ENCODE measurements at regions not wholly inside any gene's neighbourhood (a gene's known extent, or its start where the extent isn't known, plus 50 kb on each side); places are given as distances from the start of the nearest gene placed in this dataset.
"Not testable (repeated sequence)": the region's sequence is repeated elsewhere in the genome, so short reads cannot be mapped to it uniquely, and the experiment has no call there.

- in situ Hi-C loops (cut with HindIII; ENCODE audit: low pct_unique_long_range_greater_than_20kb, low sequenced_read_pairs): no loop called here
- TF ChIP-seq JUND (IDR thresholded peaks at IDR 0.05; ENCODE audit: low read depth): no peak
Observed at GRCh38 chr15:39506146-39506545, 74.7 kb upstream of the THBS1 start.

GRCh38 chr15:39508536-39508935 is 72.3 kb upstream of the THBS1 start:
- DNase-seq (ENCODE audit: low read depth in 1 of 2, low spot score in 1 of 2): no peak
- TF ChIP-seq JUND (IDR thresholded peaks at IDR 0.05; ENCODE audit: low read depth): no peak
- in situ Hi-C loops (cut with HindIII; ENCODE audit: low pct_unique_long_range_greater_than_20kb, low sequenced_read_pairs): no loop called here

More at GRCh38 chr15:39506146-39506545, 74.7 kb upstream of the THBS1 start:
- no peak for DNase-seq (ENCODE audit: low read depth in 1 of 2, low spot score in 1 of 2)

DNA sequence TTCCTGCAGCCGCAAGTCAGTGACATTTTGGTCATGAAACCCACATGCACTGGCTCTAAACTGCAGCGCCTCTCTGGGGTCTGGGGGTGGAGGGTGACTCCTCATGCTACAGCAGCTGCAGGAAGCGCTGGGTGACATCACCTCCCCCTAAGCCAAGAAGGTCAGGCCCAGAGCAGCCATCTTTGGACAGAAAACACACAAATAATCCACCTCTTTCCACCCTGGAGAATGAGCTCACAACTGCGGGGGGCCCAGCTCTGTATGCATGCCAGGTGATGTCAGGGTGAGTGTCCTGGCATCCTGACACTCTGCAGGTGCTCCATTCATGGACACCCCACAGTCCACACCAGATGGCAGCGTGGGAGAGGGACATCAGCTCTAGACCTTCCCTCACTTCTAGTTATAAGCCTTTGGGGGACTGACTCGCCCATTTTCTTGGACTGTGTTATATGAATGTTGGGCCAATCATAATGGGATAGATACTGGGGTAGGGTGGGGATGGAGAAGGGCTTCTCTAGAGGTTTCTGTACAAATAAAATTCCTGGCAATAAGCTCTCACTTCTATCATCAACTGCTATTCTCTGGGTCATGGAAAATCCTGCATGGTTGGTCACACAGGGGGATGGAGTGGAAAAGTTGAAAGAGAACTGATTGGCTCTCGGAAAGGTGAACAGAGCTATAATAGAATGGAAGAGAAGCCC is 70.7 kb upstream of the THBS1 start:
- no peak for DNase-seq (ENCODE audit: low read depth in 1 of 2, low spot score in 1 of 2)
- no peak for TF ChIP-seq JUND (IDR thresholded peaks at IDR 0.05; ENCODE audit: low read depth)
- in situ Hi-C loops (cut with HindIII; ENCODE audit: low pct_unique_long_range_greater_than_20kb, low sequenced_read_pairs): no loop called here

- in situ Hi-C loops (cut with HindIII; ENCODE audit: low pct_unique_long_range_greater_than_20kb, low sequenced_read_pairs): no loop called here
- TF ChIP-seq JUND (IDR thresholded peaks at IDR 0.05; ENCODE audit: low read depth): no peak
- no peak for DNase-seq (ENCODE audit: low read depth in 1 of 2, low spot score in 1 of 2)
Observed at GRCh38 chr15:39511000-39511915, 69.6 kb upstream of the THBS1 start.

DNA sequence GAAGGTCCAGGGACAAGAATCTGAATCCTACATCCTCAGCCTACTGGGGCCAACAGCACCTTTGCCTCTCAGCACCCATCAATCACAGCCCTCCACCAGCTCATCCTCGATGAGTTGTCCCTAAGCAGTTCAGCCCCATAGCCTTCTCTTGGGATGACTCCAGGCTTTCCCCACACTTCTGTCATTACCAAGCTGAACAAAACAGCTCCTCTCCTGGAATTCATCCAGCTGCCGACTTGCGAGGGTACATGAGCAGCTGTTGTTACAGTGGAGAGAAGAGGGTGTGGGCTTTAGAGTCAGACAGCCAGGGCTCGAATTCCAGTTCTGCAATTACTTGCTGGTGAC is 69.0 kb upstream of the THBS1 start:
- in situ Hi-C loops (cut with HindIII; ENCODE audit: low pct_unique_long_range_greater_than_20kb, low sequenced_read_pairs): no loop called here
- TF ChIP-seq JUND (IDR thresholded peaks at IDR 0.05; ENCODE audit: low read depth): no peak
- DNase-seq (ENCODE audit: low read depth in 1 of 2, low spot score in 1 of 2): no peak

GRCh38 chr15:39512643-39513042 is 68.2 kb upstream of the THBS1 start:
- in situ Hi-C loops (cut with HindIII; ENCODE audit: low pct_unique_long_range_greater_than_20kb, low sequenced_read_pairs): no loop called here
- no peak for TF ChIP-seq JUND (IDR thresholded peaks at IDR 0.05; ENCODE audit: low read depth)
- no peak for DNase-seq (ENCODE audit: low read depth in 1 of 2, low spot score in 1 of 2)

DNA sequence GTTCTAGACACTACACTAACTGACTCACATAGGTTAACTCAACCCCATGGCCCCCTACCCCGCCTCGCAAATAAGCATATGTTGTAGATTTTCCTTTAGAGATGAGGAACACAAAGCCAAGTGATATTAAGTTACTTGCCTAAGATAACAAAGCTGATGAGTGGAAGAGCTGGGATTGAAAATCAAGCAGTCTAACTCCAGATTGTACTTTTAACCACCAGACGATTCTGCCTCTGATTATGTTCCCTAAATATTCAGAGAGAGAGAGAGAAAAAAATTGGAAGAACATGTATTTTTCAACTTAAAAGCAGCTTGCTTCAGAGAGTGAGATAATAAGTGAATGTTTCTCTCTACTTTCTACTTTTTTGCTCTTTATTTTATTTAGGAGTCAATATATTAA is 66.9 kb upstream of the THBS1 start:
- in situ Hi-C loops (cut with HindIII; ENCODE audit: low pct_unique_long_range_greater_than_20kb, low sequenced_read_pairs): no loop called here
- no peak for TF ChIP-seq JUND (IDR thresholded peaks at IDR 0.05; ENCODE audit: low read depth)
- DNase-seq (ENCODE audit: low read depth in 1 of 2, low spot score in 1 of 2): no peak

DNA sequence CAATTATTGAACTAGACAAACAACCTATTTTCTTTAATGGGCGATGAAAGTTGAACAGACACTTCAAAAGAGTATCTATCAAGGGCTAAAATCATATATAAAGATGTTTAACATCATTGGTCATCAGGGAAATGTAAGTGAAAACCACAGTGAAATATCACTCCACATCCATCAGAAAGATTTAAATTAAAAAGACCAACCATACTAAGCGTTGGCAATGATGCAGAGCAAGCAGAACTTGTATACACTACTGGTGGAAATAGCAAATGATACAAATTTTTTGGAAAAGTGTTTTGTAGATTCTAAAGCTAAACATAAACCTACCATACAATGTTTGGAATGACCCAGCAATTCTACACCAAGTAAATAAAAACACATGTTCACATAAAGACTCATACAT is 65.9 kb upstream of the THBS1 start:
- TF ChIP-seq JUND (IDR thresholded peaks at IDR 0.05; ENCODE audit: low read depth): no peak
- no peak for DNase-seq (ENCODE audit: low read depth in 1 of 2, low spot score in 1 of 2)
- in situ Hi-C loops (cut with HindIII; ENCODE audit: low pct_unique_long_range_greater_than_20kb, low sequenced_read_pairs): no loop called here

- no peak for TF ChIP-seq JUND (IDR thresholded peaks at IDR 0.05; ENCODE audit: low read depth)
- no peak for DNase-seq (ENCODE audit: low read depth in 1 of 2, low spot score in 1 of 2)
- in situ Hi-C loops (cut with HindIII; ENCODE audit: low pct_unique_long_range_greater_than_20kb, low sequenced_read_pairs): no loop called here
Observed at GRCh38 chr15:39515765-39516164, 65.1 kb upstream of the THBS1 start.

DNA sequence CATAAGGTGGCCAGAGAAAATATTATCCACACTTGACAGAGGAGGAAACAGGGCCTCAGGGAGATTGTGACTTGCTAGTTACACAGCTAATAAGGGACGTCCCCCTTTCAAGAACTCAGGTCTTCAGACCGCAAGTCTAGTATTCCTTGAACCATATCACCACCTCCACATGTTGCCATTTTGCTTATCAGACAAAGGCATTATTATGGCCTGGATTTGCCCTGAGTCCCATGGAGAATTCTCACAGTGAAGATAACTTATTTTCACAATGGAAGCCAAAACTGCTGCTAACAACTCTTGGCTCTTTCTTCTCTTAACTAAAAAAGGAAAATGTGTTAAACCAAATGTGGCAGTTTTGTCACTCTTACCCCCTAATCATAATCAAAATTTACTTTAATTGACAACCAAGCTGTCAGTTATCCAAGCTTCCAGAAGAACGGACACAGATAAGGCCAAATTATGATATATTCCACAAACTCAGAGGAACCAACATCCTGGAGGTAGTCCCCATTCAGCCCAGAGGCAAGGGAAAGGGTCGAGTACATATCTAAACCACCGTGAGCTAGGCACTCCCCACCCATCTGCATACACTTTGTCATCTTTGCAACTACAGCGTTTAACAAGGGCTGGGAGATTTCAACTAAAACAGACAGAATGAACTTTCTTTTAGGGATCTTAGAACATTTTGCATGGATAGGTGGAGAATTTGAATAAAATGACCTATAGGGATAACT is 63.6 kb upstream of the THBS1 start:
- TF ChIP-seq JUND (IDR thresholded peaks at IDR 0.05; ENCODE audit: low read depth): no peak
- no peak for DNase-seq (ENCODE audit: low read depth in 1 of 2, low spot score in 1 of 2)
- in situ Hi-C loops (cut with HindIII; ENCODE audit: low pct_unique_long_range_greater_than_20kb, low sequenced_read_pairs): no loop called here

- DNase-seq (ENCODE audit: low read depth in 1 of 2, low spot score in 1 of 2); in situ Hi-C loops (cut with HindIII; ENCODE audit: low pct_unique_long_range_greater_than_20kb, low sequenced_read_pairs): not testable (repeated sequence)
Observed at GRCh38 chr15:39523968-39524367, 56.9 kb upstream of the THBS1 start.

DNA sequence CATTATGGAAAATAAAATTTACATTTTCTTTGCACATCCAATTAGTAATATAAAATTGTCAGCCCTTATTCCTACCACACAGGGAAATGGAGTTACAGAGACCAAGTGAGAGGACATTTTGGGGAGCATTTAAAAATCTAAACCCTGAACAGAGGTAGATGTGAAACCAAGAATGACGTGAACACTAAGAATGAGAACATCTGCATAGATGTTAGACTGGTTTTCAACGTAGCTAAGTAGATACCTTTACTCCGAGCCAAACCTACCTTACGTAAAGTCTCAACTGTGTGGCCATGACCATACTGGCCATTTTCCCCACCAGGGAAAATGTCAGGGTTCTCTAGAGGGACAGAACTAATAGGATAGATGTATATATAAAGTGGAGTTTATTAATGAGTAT is 51.4 kb upstream of the THBS1 start:
- DNase-seq (ENCODE audit: low read depth in 1 of 2, low spot score in 1 of 2): no peak
- TF ChIP-seq JUND (IDR thresholded peaks at IDR 0.05; ENCODE audit: low read depth): no peak
- in situ Hi-C loops (cut with HindIII; ENCODE audit: low pct_unique_long_range_greater_than_20kb, low sequenced_read_pairs): no loop called here
